MM.1S (cell line): ENCODE measurements at regions not wholly inside any gene's neighbourhood (a gene's known extent, or its start where the extent isn't known, plus 50 kb on each side); places are given as distances from the start of the nearest gene placed in this dataset.

Source experiments
- DNase-seq: peaks from one replicate; pipeline ENCODE4 v3.0.0-alpha.2; 2015
- H2AFZ ChIP-seq: fragments of 300-600 bp; sonication (generic); 2 replicates; pipeline ENCODE4 v1.6.0; 2016; ENCODE audit warnings: antibody characterized with exemption, low read length
- H3F3A ChIP-seq: fragments of 300-600 bp; sonication (generic); 2 replicates; pipeline ENCODE4 v1.6.1; 2016; ENCODE audit warnings: mild to moderate bottlenecking, antibody characterized with exemption, low read length, moderate library complexity, mixed read lengths; ENCODE audit not compliant: insufficient read depth
- H3K27ac ChIP-seq: fragments of 300-600 bp; sonication (generic); 2 replicates; pipeline ENCODE4 v1.5.1; 2016; ENCODE audit warnings: mild to moderate bottlenecking, low read length
- H3K27me3 ChIP-seq: fragments of 300-600 bp; sonication (generic); replicated peaks from 2 replicates; pipeline ENCODE4 v1.6.0; 2016; ENCODE audit warnings: low read length; ENCODE audit not compliant: insufficient read depth
- H3K36me3 ChIP-seq: fragments of 300-600 bp; sonication (generic); replicated peaks from 2 replicates; pipeline ENCODE4 v1.6.1; 2016; ENCODE audit warnings: mild to moderate bottlenecking, low read length, mixed read lengths; ENCODE audit not compliant: insufficient read depth
- H3K4me1 ChIP-seq: fragments of 300-600 bp; sonication (generic); 2 replicates; pipeline ENCODE4 v1.6.1; 2016; ENCODE audit warnings: low read length, mixed read lengths
- H3K4me2 ChIP-seq: fragments of 300-600 bp; sonication (generic); 2 replicates; pipeline ENCODE4 v1.6.0; 2016; ENCODE audit warnings: low read depth, low read length
- H3K4me3 ChIP-seq: fragments of 300-600 bp; sonication (generic); 2 replicates; pipeline ENCODE4 v1.5.1; 2016; ENCODE audit warnings: low read length, mixed read lengths
- H3K79me2 ChIP-seq: fragments of 300-600 bp; sonication (generic); 2 replicates; pipeline ENCODE4 v1.6.1; 2016; ENCODE audit warnings: mixed run types, low read length, mixed read lengths
- H3K9ac ChIP-seq: fragments of 300-600 bp; sonication (generic); 2 replicates; pipeline ENCODE4 v1.6.1; 2016; ENCODE audit warnings: low read length, mixed read lengths
- H3K9me2 ChIP-seq: fragments of 300-600 bp; sonication (generic); replicated peaks from 2 replicates; pipeline ENCODE4 v1.6.1; 2016; ENCODE audit warnings: mild to moderate bottlenecking, low read length, mixed read lengths; ENCODE audit not compliant: insufficient read depth
- H3K9me3 ChIP-seq: fragments of 300-600 bp; sonication (generic); replicated peaks from 2 replicates; pipeline ENCODE4 v1.6.1; 2016; ENCODE audit warnings: mild to moderate bottlenecking, low read length, mixed read lengths; ENCODE audit not compliant: insufficient read depth
- H4K20me1 ChIP-seq: fragments of 300-600 bp; sonication (generic); 2 replicates; pipeline ENCODE4 v1.6.1; 2016; ENCODE audit warnings: mild to moderate bottlenecking, low read length, moderate library complexity, mixed read lengths; ENCODE audit not compliant: insufficient read depth
- EZH2 ChIP-seq: fragments of 300-600 bp; sonication (generic); optimal IDR thresholded peaks from 2 replicates; pipeline ENCODE3; 2017; ENCODE audit warnings: low read depth, mild to moderate bottlenecking, antibody characterized with exemption, low read length, mixed read lengths
- EZH2phosphoT487 ChIP-seq: fragments of 300-600 bp; sonication (generic); IDR thresholded peaks from 2 replicates; pipeline ENCODE4 v1.6.1; 2018; ENCODE audit warnings: antibody characterized with exemption, low read length
- TF ChIP-seq, protein P1 (sequence below): fragments of 300-600 bp; sonication (generic); IDR thresholded peaks from 2 replicates; pipeline ENCODE4 v1.5.1; 2016; ENCODE audit warnings: antibody characterized with exemption, low read length, mixed read lengths

DNA sequence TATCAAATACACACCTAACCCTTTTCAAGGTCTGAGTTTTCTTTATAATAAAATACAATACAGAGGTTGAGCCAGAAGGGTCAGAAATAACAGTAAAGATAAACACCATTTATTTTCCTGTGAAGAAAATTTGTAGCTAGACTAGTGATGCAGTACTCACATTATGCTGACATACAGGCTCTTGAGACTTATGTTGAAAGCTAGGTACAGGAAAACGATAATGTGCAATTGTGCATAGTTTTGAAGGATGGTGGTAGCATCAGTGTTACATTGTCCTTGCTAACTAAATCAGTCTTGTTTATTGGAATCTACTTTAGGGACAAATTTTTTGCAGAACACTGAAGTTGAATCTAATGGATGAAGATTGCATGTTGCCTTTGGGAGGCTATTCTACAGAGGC, 1877.2 kb downstream of the PCDH7 start:
- H3K79me2 ChIP-seq, result no peaks in the 10 kb centered on the region
- H3K27me3 ChIP-seq, result no peaks in the 10 kb centered on the region
- H3K9ac ChIP-seq, result no peak overlapping the region
- no peaks in the 10 kb centered on the region for H3K9me3 ChIP-seq
- DNase-seq, result no peak
- no peaks in the 10 kb centered on the region for H3K36me3 ChIP-seq
- H4K20me1 ChIP-seq, result no peaks in the 10 kb centered on the region
- no peak overlapping the region for H3K4me3 ChIP-seq
- no peak for TF ChIP-seq EZH2phosphoT487
- TF ChIP-seq, protein P1, sequence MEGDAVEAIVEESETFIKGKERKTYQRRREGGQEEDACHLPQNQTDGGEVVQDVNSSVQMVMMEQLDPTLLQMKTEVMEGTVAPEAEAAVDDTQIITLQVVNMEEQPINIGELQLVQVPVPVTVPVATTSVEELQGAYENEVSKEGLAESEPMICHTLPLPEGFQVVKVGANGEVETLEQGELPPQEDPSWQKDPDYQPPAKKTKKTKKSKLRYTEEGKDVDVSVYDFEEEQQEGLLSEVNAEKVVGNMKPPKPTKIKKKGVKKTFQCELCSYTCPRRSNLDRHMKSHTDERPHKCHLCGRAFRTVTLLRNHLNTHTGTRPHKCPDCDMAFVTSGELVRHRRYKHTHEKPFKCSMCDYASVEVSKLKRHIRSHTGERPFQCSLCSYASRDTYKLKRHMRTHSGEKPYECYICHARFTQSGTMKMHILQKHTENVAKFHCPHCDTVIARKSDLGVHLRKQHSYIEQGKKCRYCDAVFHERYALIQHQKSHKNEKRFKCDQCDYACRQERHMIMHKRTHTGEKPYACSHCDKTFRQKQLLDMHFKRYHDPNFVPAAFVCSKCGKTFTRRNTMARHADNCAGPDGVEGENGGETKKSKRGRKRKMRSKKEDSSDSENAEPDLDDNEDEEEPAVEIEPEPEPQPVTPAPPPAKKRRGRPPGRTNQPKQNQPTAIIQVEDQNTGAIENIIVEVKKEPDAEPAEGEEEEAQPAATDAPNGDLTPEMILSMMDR, result no peak
- no peak for TF ChIP-seq EZH2
- no peaks in the 10 kb centered on the region for H3F3A ChIP-seq
- H3K27ac ChIP-seq, result no peak overlapping the region
- no peak overlapping the region for H3K4me2 ChIP-seq
- H3K4me1 ChIP-seq, result no peaks in the 10 kb centered on the region
- H2AFZ ChIP-seq, result no peak overlapping the region
- no peaks in the 10 kb centered on the region for H3K9me2 ChIP-seq

DNA sequence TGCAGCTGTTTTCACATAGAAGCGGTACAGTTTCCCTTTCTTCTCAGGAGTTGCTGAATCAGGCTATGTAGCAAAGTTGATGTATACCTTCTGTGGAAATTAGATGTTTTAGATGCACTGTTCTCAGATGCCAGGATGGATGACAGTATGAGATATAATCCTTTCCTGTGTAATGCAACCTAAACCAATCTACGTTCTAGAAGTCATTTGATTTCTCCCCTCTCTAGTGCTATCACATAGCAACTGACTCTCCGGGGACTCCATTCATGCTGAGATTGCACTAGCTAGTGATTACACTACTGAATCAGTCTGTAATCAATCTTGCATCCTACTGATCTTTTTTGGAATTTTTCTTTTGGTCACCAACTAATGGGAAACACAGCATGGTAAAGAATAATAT, 1881.7 kb downstream of the PCDH7 start:
- Histone ChIP-seq H3K79me2 (no peaks in the 10 kb centered on the region), H3K4me3 (no peak overlapping the region), H3K27me3 (no peaks in the 10 kb centered on the region), H3K9me3 (no peaks in the 10 kb centered on the region), H3K9ac (no peak overlapping the region), H3K4me1 (no peaks in the 10 kb centered on the region), H3F3A (no peaks in the 10 kb centered on the region), H3K27ac (no peak overlapping the region), H4K20me1 (no peaks in the 10 kb centered on the region), H3K36me3 (no peaks in the 10 kb centered on the region), H3K9me2 (no peaks in the 10 kb centered on the region), H3K4me2 (no peak overlapping the region), H2AFZ (no peak overlapping the region)
- no peak for DNase-seq
- TF ChIP-seq, protein P1, result no peak
- TF ChIP-seq EZH2phosphoT487, result no peak
- no peak for TF ChIP-seq EZH2

DNA sequence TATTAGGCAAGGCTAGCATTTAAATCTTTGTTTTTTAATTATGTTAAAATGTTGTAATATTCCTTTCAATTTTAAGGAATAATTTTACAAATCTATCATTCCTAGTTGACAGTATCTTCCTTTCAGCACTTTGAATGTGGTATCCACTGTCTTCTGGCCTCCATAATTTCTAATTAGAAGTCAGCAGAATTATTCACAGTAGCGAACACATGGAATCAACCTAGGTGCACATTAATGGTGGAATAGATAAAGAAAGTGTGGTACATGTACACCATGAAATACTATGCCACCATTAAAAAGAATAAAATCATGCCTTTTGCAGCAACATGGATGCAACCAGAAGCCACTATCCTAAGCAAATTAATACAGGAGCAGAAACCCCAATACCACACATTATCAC, 1887.8 kb downstream of the PCDH7 start:
- Histone ChIP-seq H2AFZ (no peak overlapping the region), H3K27ac (no peak overlapping the region), H3K4me1 (no peaks in the 10 kb centered on the region), H3K79me2 (no peaks in the 10 kb centered on the region), H3K9me2 (no peaks in the 10 kb centered on the region), H3K4me3 (no peak overlapping the region), H3K36me3 (no peaks in the 10 kb centered on the region), H4K20me1 (no peaks in the 10 kb centered on the region), H3K27me3 (no peaks in the 10 kb centered on the region), H3F3A (no peaks in the 10 kb centered on the region), H3K4me2 (no peak overlapping the region), H3K9ac (no peak overlapping the region), H3K9me3 (no peaks in the 10 kb centered on the region)
- TF ChIP-seq EZH2phosphoT487 (no peak), EZH2 (no peak)
- TF ChIP-seq, protein P1, result no peak
- DNase-seq, result no peak
